HG02642 (cell line): ENCODE measurements at regions not wholly inside any gene's neighbourhood (a gene's known extent, or its start where the extent isn't known, plus 50 kb on each side); places are given as distances from the start of the nearest gene placed in this dataset.

Source experiments
- ATAC-seq: cut with Tn5 transposase; IDR thresholded peaks from one replicate; pipeline ENCODE4 v1.9.1; 2021; ENCODE audit warnings: mild to moderate bottlenecking; ENCODE audit not compliant: unreplicated experiment, poor library complexity

GRCh38 chr5:4927097-4927496 lies 213.0 kb upstream of the ADAMTS16 start:
- ATAC-seq = no peak

GRCh38 chr5:4928409-4928808 lies 211.7 kb upstream of the ADAMTS16 start:
- ATAC-seq = no peak

GRCh38 chr5:4929092-4929655 lies 211.0 kb upstream of the ADAMTS16 start:
- ATAC-seq = no peak

- no peak for ATAC-seq
Observed at GRCh38 chr5:4939042-4939781, 200.9 kb upstream of the ADAMTS16 start.

GRCh38 chr5:4941161-4941560 lies 199.0 kb upstream of the ADAMTS16 start:
- no peak for ATAC-seq

GRCh38 chr5:4941957-4942830 lies 197.9 kb upstream of the ADAMTS16 start:
- no peak for ATAC-seq

- ATAC-seq = no peak
Observed at GRCh38 chr5:4942831-4943178, 197.3 kb upstream of the ADAMTS16 start.

GRCh38 chr5:4945296-4945695 lies 194.8 kb upstream of the ADAMTS16 start:
- ATAC-seq = no peak

- no peak for ATAC-seq
Observed at GRCh38 chr5:4947106-4947505, 193.0 kb upstream of the ADAMTS16 start.

- no peak for ATAC-seq
Observed at GRCh38 chr5:4947893-4948536, 192.1 kb upstream of the ADAMTS16 start.

- ATAC-seq = no peak
Observed at GRCh38 chr5:4949108-4949507, 191.0 kb upstream of the ADAMTS16 start.

- no peak for ATAC-seq
Observed at GRCh38 chr5:4953576-4953975, 186.6 kb upstream of the ADAMTS16 start.

- no peak for ATAC-seq
Observed at GRCh38 chr5:4954048-4954447, 186.1 kb upstream of the ADAMTS16 start.

- no peak for ATAC-seq
Observed at GRCh38 chr5:4963265-4963664, 176.9 kb upstream of the ADAMTS16 start.

GRCh38 chr5:4969351-4969750 lies 170.8 kb upstream of the ADAMTS16 start:
- ATAC-seq = no peak

- ATAC-seq = no peak
Observed at GRCh38 chr5:4970171-4970570, 170.0 kb upstream of the ADAMTS16 start.

- ATAC-seq = no peak
Observed at GRCh38 chr5:4976902-4977301, 163.2 kb upstream of the ADAMTS16 start.

GRCh38 chr5:4977416-4978110 lies 162.6 kb upstream of the ADAMTS16 start:
- no peak for ATAC-seq

- ATAC-seq = no peak
Observed at GRCh38 chr5:4980201-4980600, 159.9 kb upstream of the ADAMTS16 start.

GRCh38 chr5:4981608-4982007 lies 158.5 kb upstream of the ADAMTS16 start:
- no peak for ATAC-seq
